ENCODE measurements at regions not wholly inside any gene's neighbourhood (a gene's known extent, or its start where the extent isn't known, plus 50 kb on each side); places are given as distances from the start of the nearest gene placed in this dataset.

GRCh38 chr10:35768731-35769130 lies 126.6 kb upstream of the FZD8 start:
- ChIA-PET POLR2A (no interaction called here), CTCF (interaction anchor here (1.3 to 1.4 kb wide), 2 partner anchors 133 to 1011 kb away, joined by 3 read pairs; no protein-coding TSS in a partner anchor)
- Histone ChIP-seq H3K27me3 (ENCODE audit: control insufficient read depth, insufficient read depth, low read length) (no peaks in the 10 kb centered on the region), H3K9me3 (ENCODE audit: control insufficient read depth, insufficient read depth, low read length) (no peaks in the 10 kb centered on the region), H3K4me3 (ENCODE audit: low read depth, low read length) (no peak overlapping the region), H3K27ac (ENCODE audit: low read depth, low read length) (no peak overlapping the region)
- TF ChIP-seq, protein P1, sequence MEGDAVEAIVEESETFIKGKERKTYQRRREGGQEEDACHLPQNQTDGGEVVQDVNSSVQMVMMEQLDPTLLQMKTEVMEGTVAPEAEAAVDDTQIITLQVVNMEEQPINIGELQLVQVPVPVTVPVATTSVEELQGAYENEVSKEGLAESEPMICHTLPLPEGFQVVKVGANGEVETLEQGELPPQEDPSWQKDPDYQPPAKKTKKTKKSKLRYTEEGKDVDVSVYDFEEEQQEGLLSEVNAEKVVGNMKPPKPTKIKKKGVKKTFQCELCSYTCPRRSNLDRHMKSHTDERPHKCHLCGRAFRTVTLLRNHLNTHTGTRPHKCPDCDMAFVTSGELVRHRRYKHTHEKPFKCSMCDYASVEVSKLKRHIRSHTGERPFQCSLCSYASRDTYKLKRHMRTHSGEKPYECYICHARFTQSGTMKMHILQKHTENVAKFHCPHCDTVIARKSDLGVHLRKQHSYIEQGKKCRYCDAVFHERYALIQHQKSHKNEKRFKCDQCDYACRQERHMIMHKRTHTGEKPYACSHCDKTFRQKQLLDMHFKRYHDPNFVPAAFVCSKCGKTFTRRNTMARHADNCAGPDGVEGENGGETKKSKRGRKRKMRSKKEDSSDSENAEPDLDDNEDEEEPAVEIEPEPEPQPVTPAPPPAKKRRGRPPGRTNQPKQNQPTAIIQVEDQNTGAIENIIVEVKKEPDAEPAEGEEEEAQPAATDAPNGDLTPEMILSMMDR (IDR thresholded peaks at IDR 0.05; ENCODE audit: low read depth, low read length): no peak
- no peak for DNase-seq (ENCODE audit: low read depth, low spot score)

DNA sequence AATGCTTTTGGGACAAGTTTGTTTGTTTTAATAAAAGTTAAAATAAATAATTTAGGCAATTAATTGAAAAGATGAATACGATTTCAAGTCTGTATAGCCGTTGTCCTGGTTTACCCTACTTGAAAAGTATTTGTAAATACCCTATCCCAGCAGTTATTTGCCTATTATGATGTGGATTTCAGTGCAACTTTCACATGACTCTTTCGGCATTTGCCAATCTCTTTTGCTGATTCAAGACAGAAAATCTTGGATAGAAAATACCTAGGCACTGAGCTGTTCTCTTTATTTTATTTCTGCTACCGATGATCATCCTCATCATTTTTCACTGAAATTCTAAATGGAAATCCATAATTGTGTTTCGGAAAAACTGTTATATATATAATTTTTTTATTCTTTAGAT lies 125.9 kb upstream of the FZD8 start:
- DNase-seq (ENCODE audit: low read depth, low spot score): no peak
- no peaks in the 10 kb centered on the region for H3K9me3 ChIP-seq (ENCODE audit: control insufficient read depth, insufficient read depth, low read length)
- no peaks in the 10 kb centered on the region for H3K27me3 ChIP-seq (ENCODE audit: control insufficient read depth, insufficient read depth, low read length)
- CTCF ChIA-PET: interaction anchor here (1.3 to 1.4 kb wide), 2 partner anchors 132 to 1012 kb away, joined by 3 read pairs; no protein-coding TSS in a partner anchor
- POLR2A ChIA-PET: no interaction called here
- no peak overlapping the region for H3K4me3 ChIP-seq (ENCODE audit: low read depth, low read length)
- no peak overlapping the region for H3K27ac ChIP-seq (ENCODE audit: low read depth, low read length)
- TF ChIP-seq, protein P1 (IDR thresholded peaks at IDR 0.05; ENCODE audit: low read depth, low read length): no peak

- no peak overlapping the region for H3K27ac ChIP-seq (ENCODE audit: low read depth, low read length)
- ChIA-PET POLR2A (no interaction called here), CTCF (no interaction called here)
- no peaks in the 10 kb centered on the region for H3K9me3 ChIP-seq (ENCODE audit: control insufficient read depth, insufficient read depth, low read length)
- no peak overlapping the region for H3K4me3 ChIP-seq (ENCODE audit: low read depth, low read length)
- no peaks in the 10 kb centered on the region for H3K27me3 ChIP-seq (ENCODE audit: control insufficient read depth, insufficient read depth, low read length)
- DNase-seq (ENCODE audit: low read depth, low spot score): no peak
- TF ChIP-seq, protein P1 (IDR thresholded peaks at IDR 0.05; ENCODE audit: low read depth, low read length): no peak
These were observed 123.9 kb upstream of the FZD8 start for GRCh38 chr10:35765996-35766395.

DNA sequence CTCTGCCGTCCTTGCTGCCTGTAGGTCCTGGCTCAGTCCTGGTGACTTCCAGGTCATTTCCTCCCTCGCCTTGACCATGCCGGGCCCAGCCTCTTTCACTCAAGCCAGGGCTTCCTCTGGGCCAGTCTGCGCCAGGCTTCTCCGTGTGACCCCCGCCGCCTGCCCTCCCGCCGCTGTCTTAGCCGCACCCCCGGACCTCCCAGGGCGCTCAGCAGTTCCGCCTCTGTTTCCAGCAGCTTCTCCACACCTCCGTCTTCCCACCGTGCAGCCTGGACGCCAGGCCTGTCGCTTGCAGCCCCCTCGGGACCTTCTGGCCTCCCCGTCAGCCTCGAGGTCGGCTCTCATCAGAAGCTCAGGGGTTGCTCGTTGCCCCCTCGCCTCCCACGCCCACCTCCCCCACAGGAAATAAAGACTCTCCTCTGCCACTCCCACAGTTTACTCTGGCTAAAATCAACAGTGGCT lies 123.0 kb upstream of the FZD8 start:
- Histone ChIP-seq H3K9me3 (ENCODE audit: control insufficient read depth, insufficient read depth, low read length) (no peaks in the 10 kb centered on the region), H3K27ac (ENCODE audit: low read depth, low read length) (no peak overlapping the region), H3K27me3 (ENCODE audit: control insufficient read depth, insufficient read depth, low read length) (no peaks in the 10 kb centered on the region), H3K4me3 (ENCODE audit: low read depth, low read length) (no peak overlapping the region)
- POLR2A ChIA-PET: no interaction called here
- no peak for DNase-seq (ENCODE audit: low read depth, low spot score)
- CTCF ChIA-PET: no interaction called here
- TF ChIP-seq, protein P1 (IDR thresholded peaks at IDR 0.05; ENCODE audit: low read depth, low read length): no peak

GRCh38 chr10:35762311-35763030 lies 120.4 kb upstream of the FZD8 start:
- DNase-seq (ENCODE audit: low read depth, low spot score): no peak
- POLR2A ChIA-PET: no interaction called here

More at GRCh38 chr10:35762311-35763030, 120.4 kb upstream of the FZD8 start:
- H3K4me3 ChIP-seq (ENCODE audit: low read depth, low read length): no peak overlapping the region
- H3K9me3 ChIP-seq (ENCODE audit: control insufficient read depth, insufficient read depth, low read length): no peaks in the 10 kb centered on the region
- no peak overlapping the region for H3K27ac ChIP-seq (ENCODE audit: low read depth, low read length)
- CTCF ChIA-PET: no interaction called here
- H3K27me3 ChIP-seq (ENCODE audit: control insufficient read depth, insufficient read depth, low read length): no peaks in the 10 kb centered on the region
- TF ChIP-seq, protein P1 (IDR thresholded peaks at IDR 0.05; ENCODE audit: low read depth, low read length): no peak
